GM12864 (cell line): ENCODE measurements at regions not wholly inside any gene's neighbourhood (a gene's known extent, or its start where the extent isn't known, plus 50 kb on each side); places are given as distances from the start of the nearest gene placed in this dataset.

Experiments
- DNase-seq: peaks from one replicate; pipeline ENCODE4 v3.0.0-alpha.2; 2011; ENCODE audit warnings: low read depth
- H3K4me3 ChIP-seq: 2 replicates; pipeline ENCODE4 v1.5.1; 2011; ENCODE audit warnings: mild to moderate bottlenecking, low read depth, low read length, control low read depth
- CTCF ChIP-seq: IDR thresholded peaks from 2 replicates; pipeline ENCODE4 v1.5.1; 2011; ENCODE audit warnings: low read depth, mild to moderate bottlenecking, moderate library complexity, low read length, control low read depth, inconsistent platforms; ENCODE audit errors: missing control alignments

GRCh38 chr14:82520765-82521164 is 987.1 kb upstream of the SEL1L start:
- no peak overlapping the region for H3K4me3 ChIP-seq
- no peak for DNase-seq
- no peak for TF ChIP-seq CTCF

DNA sequence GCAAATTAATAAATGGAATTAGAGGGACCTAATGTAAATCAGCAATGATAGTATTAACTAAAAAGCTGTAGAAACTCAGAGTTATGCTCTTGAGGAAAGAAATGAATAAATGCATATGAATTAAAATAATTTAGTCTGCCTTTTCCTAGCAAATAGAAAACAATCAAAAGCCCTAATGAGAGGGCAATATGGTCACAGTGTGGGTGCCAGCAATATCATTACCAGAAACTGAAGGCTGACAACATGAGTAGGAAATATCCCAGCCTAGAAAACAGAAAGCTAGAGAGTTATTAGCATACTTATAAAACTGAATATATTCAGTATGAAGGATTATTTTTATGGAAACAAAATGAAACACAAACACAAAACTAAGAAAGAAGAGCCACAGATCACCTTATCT is 987.5 kb upstream of the SEL1L start:
- no peak overlapping the region for H3K4me3 ChIP-seq
- TF ChIP-seq CTCF: no peak
- DNase-seq: no peak

- no peak overlapping the region for H3K4me3 ChIP-seq
- TF ChIP-seq CTCF: no peak
Measured at GRCh38 chr14:82528016-82528415, 994.4 kb upstream of the SEL1L start.

DNA sequence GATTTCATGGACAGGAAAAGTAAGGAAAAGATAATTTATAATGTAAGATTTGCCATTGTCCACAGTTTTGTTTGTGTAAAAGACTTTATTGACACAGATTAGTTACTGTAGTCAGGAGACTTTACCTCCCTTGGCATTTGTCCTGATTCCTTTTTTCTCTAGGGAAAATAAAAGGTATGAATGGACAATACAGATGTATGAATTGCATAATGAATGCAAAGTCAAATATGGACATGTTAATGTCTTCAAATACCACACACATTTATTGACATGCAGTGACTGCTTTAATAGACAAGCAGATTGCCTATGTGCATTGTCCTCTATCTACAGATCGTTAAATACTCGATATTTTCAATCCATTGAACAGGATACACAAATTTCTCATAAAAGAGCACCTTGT is 999.7 kb upstream of the SEL1L start:
- TF ChIP-seq CTCF: no peak
- H3K4me3 ChIP-seq: no peak overlapping the region
- DNase-seq: no peak

More at GRCh38 chr14:82528016-82528415, 994.4 kb upstream of the SEL1L start:
- DNase-seq: no peak

- no peak for TF ChIP-seq CTCF
- H3K4me3 ChIP-seq: no peak overlapping the region
- DNase-seq: no peak
Measured at GRCh38 chr14:82536566-82536965, 1002.9 kb upstream of the SEL1L start.

DNA sequence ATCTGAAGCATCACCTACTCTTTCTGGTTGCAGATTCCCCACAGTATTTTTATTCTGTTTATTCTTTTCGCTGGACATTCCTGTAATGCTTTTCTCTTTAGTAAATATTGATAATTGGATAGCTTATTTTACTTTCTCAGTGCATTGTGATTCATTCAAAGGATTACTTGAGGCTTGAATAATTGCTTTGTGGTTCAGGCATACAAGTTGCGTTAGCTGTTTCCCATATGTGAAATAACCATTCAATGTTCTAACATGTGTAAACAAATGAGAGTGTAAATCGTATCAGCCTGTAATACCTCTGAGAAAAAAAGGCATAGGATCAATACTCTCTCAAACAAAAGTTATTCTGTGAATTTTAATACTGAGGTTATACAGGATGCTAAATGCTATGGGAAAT is 1004.2 kb upstream of the SEL1L start:
- no peak for TF ChIP-seq CTCF
- H3K4me3 ChIP-seq: no peak overlapping the region
- no peak for DNase-seq

DNA sequence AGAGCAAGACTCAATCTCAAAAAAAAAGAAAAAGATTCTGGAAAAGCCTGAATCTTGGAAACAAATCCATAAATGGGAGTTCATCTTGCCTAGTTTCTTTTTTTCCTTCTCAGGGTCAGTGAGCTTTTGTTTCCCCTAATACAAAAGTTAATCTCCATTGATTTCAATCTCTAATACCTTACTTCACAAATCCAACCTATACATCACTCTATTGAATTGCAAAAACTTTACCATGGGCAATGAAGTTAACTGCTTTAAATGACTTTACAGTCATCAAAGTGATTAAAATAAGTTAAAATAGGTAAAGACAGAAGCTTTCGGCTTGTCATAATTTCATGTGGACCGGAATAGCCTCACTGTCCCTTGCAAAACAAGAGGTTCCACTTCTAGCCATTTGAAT is 1012.7 kb upstream of the SEL1L start:
- no peak for TF ChIP-seq CTCF
- no peak overlapping the region for H3K4me3 ChIP-seq
- DNase-seq: no peak
